GM23338 (cell line): ENCODE measurements at regions not wholly inside any gene's neighbourhood (a gene's known extent, or its start where the extent isn't known, plus 50 kb on each side); places are given as distances from the start of the nearest gene placed in this dataset.

Experiments
- ATAC-seq: fragments of 200-7000 bp; cut with Tn5 transposase; 3 replicates; pipeline ENCODE4 v1.9.1; 2020
- DNase-seq: peaks from one replicate; pipeline ENCODE4 v3.0.0-alpha.2; 2015; ENCODE audit warnings: low spot score
- H2AFZ ChIP-seq: fragments of 200-600 bp; sonication (generic); 2 replicates; pipeline ENCODE4 v1.8.0; 2016; ENCODE audit warnings: antibody characterized with exemption, mild to moderate bottlenecking, moderate library complexity
- H3F3A ChIP-seq: fragments of 200-600 bp; sonication (generic); replicated peaks from 2 replicates; pipeline ENCODE4 v1.8.0; 2017; ENCODE audit warnings: antibody characterized with exemption, mixed run types, low read depth
- H3K27ac ChIP-seq: fragments of 200-600 bp; sonication (generic); 2 replicates; pipeline ENCODE4 v1.6.1; 2016; ENCODE audit warnings: low read depth
- H3K27me3 ChIP-seq: fragments of 200-600 bp; sonication (generic); 2 replicates; pipeline ENCODE4 v1.8.0; 2016; ENCODE audit warnings: mild to moderate bottlenecking, mixed run types, moderate library complexity; ENCODE audit not compliant: insufficient read depth
- H3K36me3 ChIP-seq: fragments of 200-600 bp; sonication (generic); 2 replicates; pipeline ENCODE4 v1.8.0; 2016; ENCODE audit warnings: mild to moderate bottlenecking; ENCODE audit not compliant: insufficient read depth
- H3K4me1 ChIP-seq: fragments of 200-600 bp; sonication (generic); 2 replicates; pipeline ENCODE4 v1.8.0; 2016; ENCODE audit warnings: mild to moderate bottlenecking, moderate library complexity; ENCODE audit not compliant: insufficient read depth
- H3K4me2 ChIP-seq: fragments of 200-600 bp; sonication (generic); 2 replicates; pipeline ENCODE4 v1.7.1; 2017; ENCODE audit warnings: mixed run types
- H3K4me3 ChIP-seq: fragments of 200-600 bp; sonication (generic); 2 replicates; pipeline ENCODE4 v1.6.1; 2016; ENCODE audit warnings: mixed run types
- H3K79me2 ChIP-seq: fragments of 200-600 bp; sonication (generic); replicated peaks from 2 replicates; pipeline ENCODE4 v1.8.0; 2017; ENCODE audit warnings: mild to moderate bottlenecking; ENCODE audit not compliant: insufficient read depth
- H3K9me2 ChIP-seq: fragments of 200-600 bp; sonication (generic); 2 replicates; pipeline ENCODE4 v1.8.0; 2017; ENCODE audit not compliant: insufficient read depth
- H4K20me1 ChIP-seq: fragments of 200-600 bp; sonication (generic); replicated peaks from 2 replicates; pipeline ENCODE4 v1.8.0; 2017; ENCODE audit warnings: mild to moderate bottlenecking; ENCODE audit not compliant: insufficient read depth
- H3K27ac Mint-ChIP-seq: 2 replicates; pipeline ENCODE4 v1.8.0; 2020; ENCODE audit warnings: inconsistent platforms, mild to moderate bottlenecking, moderate library complexity, mixed read lengths
- H3K27me3 Mint-ChIP-seq: 3 replicates; pipeline ENCODE4 v1.8.0; 2022; ENCODE audit warnings: low read depth, mild to moderate bottlenecking, moderate library complexity, mixed read lengths, inconsistent platforms; ENCODE audit not compliant: insufficient read depth, poor library complexity
- H3K36me3 Mint-ChIP-seq: 3 replicates; pipeline ENCODE4 v1.8.0; 2021; ENCODE audit warnings: low read depth, mild to moderate bottlenecking, inconsistent platforms, moderate library complexity, mixed read lengths
- H3K4me1 Mint-ChIP-seq: 3 replicates; pipeline ENCODE4 v1.8.0; 2020; ENCODE audit warnings: mild to moderate bottlenecking, inconsistent platforms, mixed read lengths
- H3K4me3 Mint-ChIP-seq: 3 replicates; pipeline ENCODE4 v1.8.0; 2021; ENCODE audit warnings: moderate library complexity, mild to moderate bottlenecking, inconsistent platforms, mixed read lengths
- H3K9me3 Mint-ChIP-seq: 3 replicates; pipeline ENCODE4 v1.8.0; 2020; ENCODE audit warnings: moderate library complexity, mild to moderate bottlenecking, inconsistent platforms, mixed read lengths
- CREB1 ChIP-seq: fragments of 250-450 bp; sonication (Bioruptor Pico); IDR thresholded peaks from 2 replicates; pipeline ENCODE4 v1.5.0; 2020; ENCODE audit warnings: low read depth, mild to moderate bottlenecking, moderate library complexity
- CTCF ChIP-seq, 2 experiments: fragments of 200-600 bp in 1 of 2; sonication (generic) in 1 of 2; conservative IDR thresholded peaks; 2 replicates each; pipeline versions ENCODE4 v1.5.1 to v1.6.1; 2016 to 2017; ENCODE audit warnings: antibody characterized with exemption in 2 of 2, low read depth in 2 of 2, mild to moderate bottlenecking in 2 of 2, moderate library complexity in 1 of 2
- ETS1 ChIP-seq: IDR thresholded peaks from 2 replicates; pipeline ENCODE4 v1.6.1; 2016; ENCODE audit warnings: antibody characterized with exemption
- EZH2phosphoT487 ChIP-seq: fragments of 200-600 bp; sonication (generic); IDR thresholded peaks from one replicate; pipeline ENCODE4 v1.8.1; 2018; ENCODE audit warnings: antibody characterized with exemption; ENCODE audit not compliant: unreplicated experiment
- JUNB ChIP-seq: IDR thresholded peaks from one replicate; pipeline ENCODE4 v1.6.1; 2016; ENCODE audit warnings: antibody characterized with exemption; ENCODE audit not compliant: unreplicated experiment
- POLR2AphosphoS5 ChIP-seq: IDR thresholded peaks from 2 replicates; pipeline ENCODE4 v1.6.1; 2016; ENCODE audit warnings: antibody characterized with exemption, low read depth
- REST ChIP-seq: IDR thresholded peaks from one replicate; pipeline ENCODE4 v1.6.1; 2018; ENCODE audit warnings: antibody characterized with exemption; ENCODE audit not compliant: unreplicated experiment
- STAT1 ChIP-seq: IDR thresholded peaks from one replicate; pipeline ENCODE4 v1.6.1; 2016; ENCODE audit warnings: antibody characterized with exemption; ENCODE audit not compliant: unreplicated experiment
- ZNF114 ChIP-seq: fragments of 250-450 bp; sonication (Bioruptor Pico); IDR thresholded peaks from 2 replicates; pipeline ENCODE4 v1.5.0; 2020; ENCODE audit warnings: mild to moderate bottlenecking, moderate library complexity
- ZNF331 ChIP-seq: fragments of 250-450 bp; sonication (Bioruptor Pico); IDR thresholded peaks from 2 replicates; pipeline ENCODE4 v1.5.0; 2020; ENCODE audit warnings: low read depth, mild to moderate bottlenecking, moderate library complexity
- ZNF462 ChIP-seq: fragments of 250-450 bp; sonication (Bioruptor Pico); IDR thresholded peaks from 2 replicates; pipeline ENCODE4 v1.5.0; 2020; ENCODE audit warnings: mild to moderate bottlenecking, moderate library complexity

- TF ChIP-seq ZNF462 (CRISPR knock-in tag) (no peak), EZH2phosphoT487 (no peak), POLR2AphosphoS5 (no peak)
Measured at GRCh38 chr4:36012503-36012902, 231.8 kb downstream of the ARAP2 start (continued).

GRCh38 chr4:36013206-36013605, 231.1 kb downstream of the ARAP2 start:
- no peak for DNase-seq
- H3K27ac ChIP-seq: no peak overlapping the region
- H3K27me3 Mint-ChIP-seq: no peaks in the 10 kb centered on the region
- no peak overlapping the region for H3K4me3 ChIP-seq
- H3K79me2 ChIP-seq: no peaks in the 10 kb centered on the region
- no peaks in the 10 kb centered on the region for H4K20me1 ChIP-seq
- H3F3A ChIP-seq: no peaks in the 10 kb centered on the region
- no peaks in the 10 kb centered on the region for H3K4me1 Mint-ChIP-seq
- H3K4me2 ChIP-seq: no peak overlapping the region
- H2AFZ ChIP-seq: no peak overlapping the region
- ATAC-seq: no peak
- H3K9me2 ChIP-seq: no peaks in the 10 kb centered on the region; the same call in 1 of the 2 replicates
- no peaks in the 10 kb centered on the region for H3K9me3 Mint-ChIP-seq
- no peak overlapping the region for H3K4me3 Mint-ChIP-seq
- H3K4me1 ChIP-seq: no peaks in the 10 kb centered on the region
- no peak overlapping the region for H3K27ac Mint-ChIP-seq
- H3K36me3 ChIP-seq: no peaks in the 10 kb centered on the region
- H3K36me3 Mint-ChIP-seq: no peaks in the 10 kb centered on the region
- no peaks in the 10 kb centered on the region for H3K27me3 ChIP-seq
- no peak for TF ChIP-seq EZH2phosphoT487
- no peak for TF ChIP-seq CTCF (conservative IDR thresholded peaks at IDR 0.05; ENCODE audit: low read depth in 2 of 2)
- TF ChIP-seq POLR2AphosphoS5: no peak
- no peak for TF ChIP-seq JUNB
- no peak for TF ChIP-seq CREB1 (CRISPR knock-in tag)
- TF ChIP-seq REST: no peak
- TF ChIP-seq ZNF331 (CRISPR knock-in tag): no peak
- no peak for TF ChIP-seq ETS1
- no peak for TF ChIP-seq STAT1
- TF ChIP-seq ZNF114: no peak
